Erythroblast (primary cell): ENCODE measurements at regions not wholly inside any gene's neighbourhood (a gene's known extent, or its start where the extent isn't known, plus 50 kb on each side); places are given as distances from the start of the nearest gene placed in this dataset.

Experiments
- GATA1 ChIP-seq: IDR thresholded peaks from 2 replicates; pipeline ENCODE4 v1.6.1; 2011; ENCODE audit warnings: low read depth, mild to moderate bottlenecking, control low read depth, low read length, moderate library complexity
- POLR2A ChIP-seq: IDR thresholded peaks from 2 replicates; pipeline ENCODE4 v1.6.1; 2011; ENCODE audit warnings: mild to moderate bottlenecking, low read length

- no peak for TF ChIP-seq POLR2A
- no peak for TF ChIP-seq GATA1
These were observed 80.1 kb downstream of the EOMES start for GRCh38 chr3:27641888-27642601.
